Fibroblast of pulmonary artery (primary cell): ENCODE measurements at regions not wholly inside any gene's neighbourhood (a gene's known extent, or its start where the extent isn't known, plus 50 kb on each side); places are given as distances from the start of the nearest gene placed in this dataset.

Experiments used
- DNase-seq: peaks from one replicate; pipeline ENCODE4 v3.0.0-alpha.2; 2010; ENCODE audit warnings: low read depth
- H3K4me3 ChIP-seq: replicated peaks from 2 replicates; pipeline ENCODE4 v1.5.1; 2011; ENCODE audit warnings: low read depth, mild to moderate bottlenecking, control low read depth, low read length, moderate library complexity
- CTCF ChIP-seq: IDR thresholded peaks from 2 replicates; pipeline ENCODE4 v1.5.1; 2011; ENCODE audit warnings: mild to moderate bottlenecking, control low read depth, low read length, inconsistent platforms; ENCODE audit errors: missing control alignments

DNA sequence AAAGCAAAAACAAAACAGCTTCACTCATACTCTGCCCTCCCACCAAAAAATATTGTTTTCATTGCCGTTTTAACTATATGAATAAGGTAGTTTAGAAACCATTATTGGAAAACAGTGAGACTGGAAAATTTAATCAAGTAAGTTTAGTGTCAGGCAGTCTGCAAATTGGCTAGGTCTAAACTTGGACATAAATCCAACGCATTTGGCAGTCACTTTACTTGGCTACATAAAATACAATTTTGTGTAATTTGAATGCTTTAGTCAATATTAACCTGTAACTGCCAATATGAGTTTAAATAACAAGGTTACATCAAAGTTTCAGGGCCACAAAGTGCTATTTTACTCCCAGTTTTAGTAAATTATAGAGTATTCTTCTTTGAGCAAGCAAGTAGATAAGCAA lies 202.3 kb upstream of the SLC38A2 start:
- DNase-seq, result no peak
- no peak for TF ChIP-seq CTCF
- no peak overlapping the region for H3K4me3 ChIP-seq

- TF ChIP-seq CTCF, result no peak
- DNase-seq, result no peak
- no peak overlapping the region for H3K4me3 ChIP-seq
Measured at GRCh38 chr12:46573347-46573658, 200.7 kb upstream of the SLC38A2 start.

DNA sequence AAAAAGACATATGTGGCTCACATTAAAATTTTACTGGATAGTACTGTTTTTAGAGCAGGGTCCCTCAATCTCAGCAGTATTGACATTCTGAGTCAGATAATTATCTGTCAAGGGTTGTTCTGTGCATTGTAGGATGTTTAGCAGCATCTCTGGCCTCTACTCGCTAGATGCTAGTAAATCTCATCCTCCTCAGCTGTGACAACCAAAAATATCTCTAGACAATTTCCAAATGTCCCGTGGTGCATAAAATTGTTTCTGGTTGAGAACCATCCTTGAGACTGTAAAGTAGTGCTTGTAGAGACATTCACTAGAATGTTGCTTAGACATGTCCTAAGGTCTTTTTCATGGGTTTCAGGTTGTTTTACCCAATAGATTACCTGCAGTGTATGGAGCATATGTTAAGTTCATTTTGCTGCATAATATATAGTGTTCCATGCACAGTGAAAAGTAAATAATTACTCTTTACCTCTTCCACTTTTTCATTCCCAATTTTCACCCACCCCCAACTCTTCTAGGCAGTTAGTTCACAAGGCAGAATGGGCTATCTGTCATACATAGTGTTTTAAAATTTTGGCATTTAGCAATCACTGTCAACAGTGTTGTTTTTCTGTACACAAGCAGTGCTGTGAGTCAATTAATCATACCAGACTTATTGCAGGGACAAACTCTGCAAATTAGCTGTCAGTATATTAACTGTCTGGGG lies 200.2 kb upstream of the SLC38A2 start:
- no peak for TF ChIP-seq CTCF
- H3K4me3 ChIP-seq, result no peak overlapping the region
- DNase-seq, result no peak

DNA sequence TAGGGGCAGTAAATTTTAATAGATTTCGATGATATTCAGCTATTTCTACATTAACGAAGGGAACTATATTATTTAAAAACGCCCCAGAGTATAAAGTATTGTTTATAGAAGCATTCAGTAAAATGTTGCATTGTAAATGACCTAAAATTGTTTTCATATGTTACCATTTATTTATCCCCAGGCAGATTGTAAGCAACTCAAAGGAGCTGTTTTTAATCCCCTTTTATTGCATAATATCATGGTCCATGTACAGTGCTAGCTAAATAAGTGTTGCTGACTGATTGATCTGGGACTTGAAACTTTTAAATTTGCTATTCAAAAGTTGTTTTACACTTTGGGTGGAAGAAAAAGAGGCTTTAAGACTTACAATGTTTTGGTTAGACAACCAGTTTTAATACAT lies 199.0 kb upstream of the SLC38A2 start:
- TF ChIP-seq CTCF, result no peak
- no peak for DNase-seq
- H3K4me3 ChIP-seq, result no peak overlapping the region

- no peak for TF ChIP-seq CTCF
- no peak for DNase-seq
Measured at GRCh38 chr12:46569826-46570439, 197.4 kb upstream of the SLC38A2 start.

GRCh38 chr12:46567667-46568066 lies 195.1 kb upstream of the SLC38A2 start:
- no peak for TF ChIP-seq CTCF
- DNase-seq, result no peak

More at GRCh38 chr12:46569826-46570439, 197.4 kb upstream of the SLC38A2 start:
- H3K4me3 ChIP-seq, result no peak overlapping the region

More at GRCh38 chr12:46567667-46568066, 195.1 kb upstream of the SLC38A2 start:
- no peak overlapping the region for H3K4me3 ChIP-seq
